ENCODE measurements at regions not wholly inside any gene's neighbourhood (a gene's known extent, or its start where the extent isn't known, plus 50 kb on each side); places are given as distances from the start of the nearest gene placed in this dataset.

GRCh38 chr10:46220872-46221538 is 65.8 kb upstream of the ANTXRL start:
- no peak for TF ChIP-seq CTCF (conservative IDR thresholded peaks at IDR 0.05; ENCODE audit: low read depth, low read length)
- TF ChIP-seq EZH2 (IDR thresholded peaks at IDR 0.05; ENCODE audit: borderline replicate concordance, low read depth, low read length, poor library complexity, severe bottlenecking), result no peak

All from A673 (cell line).